ENCODE measurements at regions not wholly inside any gene's neighbourhood (a gene's known extent, or its start where the extent isn't known, plus 50 kb on each side); places are given as distances from the start of the nearest gene placed in this dataset.

GRCh38 chrX:20420058-20420457 is 153.3 kb upstream of the RPS6KA3 start (continued):
- no peak for TF ChIP-seq JAZF1 (CRISPR knock-in tag; IDR thresholded peaks at IDR 0.05)
- no peak for TF ChIP-seq PREB (CRISPR knock-in tag; IDR thresholded peaks at IDR 0.05; ENCODE audit: borderline replicate concordance)
- no peak for TF ChIP-seq TEAD1 (CRISPR knock-in tag; IDR thresholded peaks at IDR 0.05)

GRCh38 chrX:20418379-20419150 is 151.9 kb upstream of the RPS6KA3 start:
- Mint-ChIP-seq H3K4me1 (no peaks in the 10 kb centered on the region), H3K4me3 (no peak overlapping the region), H3K27me3 (ENCODE audit: low read depth) (no peaks in the 10 kb centered on the region), H3K36me3 (no peaks in the 10 kb centered on the region), H3K9me3 (no peaks in the 10 kb centered on the region), H3K27ac (no peak overlapping the region)
- ATAC-seq = no peak
- ChIA-PET POLR2A (interaction anchor here (0.8 kb wide), 1 partner anchor 150 kb away, joined by 3 read pairs; no protein-coding TSS in a partner anchor), CTCF (no interaction called here)
- no peak for TF ChIP-seq JUN (CRISPR knock-in tag; IDR thresholded peaks at IDR 0.05)
- no peak for TF ChIP-seq ARID4B (CRISPR knock-in tag; IDR thresholded peaks at IDR 0.05; ENCODE audit: borderline replicate concordance)
- TF ChIP-seq IRF1 (CRISPR knock-in tag; IDR thresholded peaks at IDR 0.05) = no peak
- no peak for TF ChIP-seq GABPB1 (CRISPR knock-in tag; IDR thresholded peaks at IDR 0.05)
- no peak for TF ChIP-seq EMX1 (CRISPR knock-in tag; IDR thresholded peaks at IDR 0.05)
- no peak for TF ChIP-seq PRRX2 (CRISPR knock-in tag; IDR thresholded peaks at IDR 0.05)
- TF ChIP-seq RORB (CRISPR knock-in tag; IDR thresholded peaks at IDR 0.05) = no peak
- TF ChIP-seq HMGA2 (CRISPR knock-in tag; IDR thresholded peaks at IDR 0.05) = no peak
- no peak for TF ChIP-seq ZNF219 (CRISPR knock-in tag; IDR thresholded peaks at IDR 0.05; ENCODE audit: borderline replicate concordance)
- no peak for TF ChIP-seq OVOL2 (CRISPR knock-in tag; IDR thresholded peaks at IDR 0.05; ENCODE audit: borderline replicate concordance)
- no peak for TF ChIP-seq FOXJ3 (CRISPR knock-in tag; IDR thresholded peaks at IDR 0.05; ENCODE audit: borderline replicate concordance)
- TF ChIP-seq SMAD3 (CRISPR knock-in tag; IDR thresholded peaks at IDR 0.05; ENCODE audit: borderline replicate concordance) = no peak
- TF ChIP-seq NFE2L1 (CRISPR knock-in tag; IDR thresholded peaks at IDR 0.05) = no peak
- TF ChIP-seq ZBTB21 (CRISPR knock-in tag; IDR thresholded peaks at IDR 0.05; ENCODE audit: borderline replicate concordance) = no peak
- TF ChIP-seq MAX (CRISPR knock-in tag; IDR thresholded peaks at IDR 0.05) = no peak
- no peak for TF ChIP-seq TCF7 (CRISPR knock-in tag; IDR thresholded peaks at IDR 0.05; ENCODE audit: low read depth)
- no peak for TF ChIP-seq MXD4 (CRISPR knock-in tag; IDR thresholded peaks at IDR 0.05; ENCODE audit: borderline replicate concordance)
- no peak for TF ChIP-seq PREB (CRISPR knock-in tag; IDR thresholded peaks at IDR 0.05; ENCODE audit: borderline replicate concordance)
- no peak for TF ChIP-seq AR (CRISPR knock-in tag; IDR thresholded peaks at IDR 0.05)
- DNase-seq (ENCODE audit: low spot score) = no peak

Measured in WTC11 (cell line).